HCT116 (cell line): ENCODE measurements at regions not wholly inside any gene's neighbourhood (a gene's known extent, or its start where the extent isn't known, plus 50 kb on each side); places are given as distances from the start of the nearest gene placed in this dataset.

Source experiments
- ATAC-seq: fragments of 200-7000 bp; cut with Tn5 transposase; 2 replicates; pipeline ENCODE4 v1.9.1; 2020; ENCODE audit warnings: mild to moderate bottlenecking, moderate library complexity
- BruUV-seq: library from RNA; stranded (reverse); fragments of 400-500 nt; replicated peaks from 2 replicates; lab custom pipeline; 2021; lab: Mats Ljungman, UMichigan
- CTCF ChIA-PET: fragments of 300-600 bp; sonication (Branson Sonifier 250); formaldehyde crosslinking; loops from one replicate; lab custom pipeline; 2021; ENCODE audit warnings: antibody characterized with exemption; lab: Charles Lee
- POLR2A ChIA-PET: fragments of 300-600, 350-600 bp; sonication (Branson Sonifier 250); formaldehyde crosslinking; loops from one replicate; lab custom pipeline; 2021; ENCODE audit warnings: antibody characterized with exemption; lab: Charles Lee
- RAD21 ChIA-PET, 2 experiments: fragments of 300-600 bp; sonication (Branson Sonifier 250); formaldehyde crosslinking; loops; one replicate each; lab custom pipeline; 2023; ENCODE audit warnings: low total read pairs in 2 of 2; ENCODE audit not compliant: uncharacterized antibody in 2 of 2, unreplicated experiment in 2 of 2, low non-redundant PET in 1 of 2; lab: Charles Lee
- DNase-seq: peaks from one replicate; pipeline ENCODE4 v3.0.0-alpha.2; 2010; ENCODE audit warnings: low read depth, low spot score
- H2AFZ ChIP-seq: fragments of 200-600 bp; shearing (Covaris generic), sonication (generic); 2 replicates; pipeline ENCODE4 v1.6.1; 2017; ENCODE audit warnings: low read depth, mixed run types, mixed read lengths, antibody characterized with exemption, low read length; ENCODE audit not compliant: poor library complexity, severe bottlenecking
- H3K27ac ChIP-seq: 2 replicates; pipeline ENCODE4 v1.5.1; 2012; ENCODE audit warnings: low read depth, low read length
- H3K27me3 ChIP-seq: fragments of 200-600 bp; sonication (generic); 2 replicates; pipeline ENCODE4 v1.6.1; 2016; ENCODE audit warnings: mixed run types, low read length, mixed read lengths; ENCODE audit not compliant: insufficient read depth
- H3K36me3 ChIP-seq, 2 experiments: fragments of 200-500 bp in 1 of 2; fragments of 200-600 bp in 1 of 2; sonication (Bioruptor generic) in 1 of 2; sonication (generic) in 1 of 2; 2 replicates each; pipeline versions ENCODE4 v1.5.1 to v1.6.1; 2014 to 2016; ENCODE audit warnings: low read length in 2 of 2, inconsistent platforms in 1 of 2, mixed read lengths in 1 of 2, mixed run types in 1 of 2; ENCODE audit not compliant: insufficient read depth in 2 of 2, control insufficient read depth in 1 of 2
- H3K4me1 ChIP-seq, 2 experiments: fragments of 200-600 bp in 1 of 2; sonication (generic) in 1 of 2; 2 replicates each; pipeline versions ENCODE4 v1.5.1 to v1.6.1; 2012 to 2017; ENCODE audit warnings: low read length in 2 of 2, inconsistent platforms in 1 of 2, mild to moderate bottlenecking in 1 of 2, mixed read lengths in 1 of 2, mixed run types in 1 of 2, moderate library complexity in 1 of 2; ENCODE audit not compliant: insufficient read depth in 2 of 2, control insufficient read depth in 1 of 2
- H3K4me2 ChIP-seq: fragments of 200-600 bp; sonication (generic); 2 replicates; pipeline ENCODE4 v1.6.1; 2017; ENCODE audit warnings: mixed run types, low read length, mixed read lengths
- H3K4me3 ChIP-seq, 2 experiments: fragments of 200-600 bp in 1 of 2; sonication (generic) in 1 of 2; replicated peaks in 1 of 2; 2 replicates each; pipeline ENCODE4 v1.5.1; 2011 to 2016; ENCODE audit warnings: low read length in 2 of 2, control low read depth in 1 of 2, low read depth in 1 of 2, mild to moderate bottlenecking in 1 of 2, mixed read lengths in 1 of 2, mixed run types in 1 of 2
- H3K79me2 ChIP-seq: fragments of 200-600 bp; sonication (generic); 2 replicates; pipeline ENCODE4 v1.6.1; 2017; ENCODE audit warnings: mild to moderate bottlenecking, mixed run types, low read length, moderate library complexity, mixed read lengths; ENCODE audit not compliant: insufficient read depth
- H3K9ac ChIP-seq: fragments of 200-600 bp; sonication (generic); 2 replicates; pipeline ENCODE4 v1.6.1; 2016; ENCODE audit warnings: low read length, mixed read lengths
- H3K9me2 ChIP-seq: fragments of 200-600 bp; sonication (generic), shearing (Covaris generic); 2 replicates; pipeline ENCODE4 v1.6.1; 2017; ENCODE audit warnings: mixed run types, mild to moderate bottlenecking, moderate library complexity; ENCODE audit not compliant: insufficient read depth
- H3K9me3 ChIP-seq, 2 experiments: fragments of 200-500 bp in 1 of 2; fragments of 200-600 bp in 1 of 2; sonication (Bioruptor generic) in 1 of 2; sonication (generic) in 1 of 2; 2 replicates each; pipeline ENCODE4 v1.6.1; 2014 to 2017; ENCODE audit warnings: low read length in 2 of 2, mixed read lengths in 2 of 2, inconsistent platforms in 1 of 2, low read depth in 1 of 2, mild to moderate bottlenecking in 1 of 2, mixed run types in 1 of 2, moderate library complexity in 1 of 2; ENCODE audit not compliant: control insufficient read depth in 1 of 2, insufficient read depth in 1 of 2
- H4K20me1 ChIP-seq: fragments of 200-600 bp; sonication (generic), shearing (Covaris generic); 2 replicates; pipeline ENCODE4 v1.6.1; 2017; ENCODE audit warnings: mixed run types, mild to moderate bottlenecking, moderate library complexity; ENCODE audit not compliant: insufficient read depth
- CBX3 ChIP-seq: IDR thresholded peaks from 2 replicates; pipeline ENCODE4 v1.6.1; 2012; ENCODE audit warnings: low read depth
- EZH2 ChIP-seq: fragments of 200-600 bp; sonication (generic); IDR thresholded peaks from 2 replicates; pipeline ENCODE4 v1.6.1; 2017; ENCODE audit warnings: antibody characterized with exemption, mixed run types
- MAX ChIP-seq: IDR thresholded peaks from 2 replicates; pipeline ENCODE4 v1.6.1; 2012
- POLR2A ChIP-seq: IDR thresholded peaks from 2 replicates; pipeline ENCODE4 v1.7.0; 2011; ENCODE audit warnings: borderline replicate concordance; ENCODE audit not compliant: insufficient read depth, insufficient read length; ENCODE audit errors: extremely low read depth
- REST ChIP-seq: IDR thresholded peaks from 2 replicates; pipeline ENCODE4 v1.6.1; 2012; ENCODE audit warnings: low read depth
- SIN3A ChIP-seq: IDR thresholded peaks from 2 replicates; pipeline ENCODE4 v1.6.1; 2012; ENCODE audit warnings: low read depth
- SP1 ChIP-seq: IDR thresholded peaks from 2 replicates; pipeline ENCODE4 v1.6.1; 2012; ENCODE audit warnings: low read depth
- SRF ChIP-seq: IDR thresholded peaks from 2 replicates; pipeline ENCODE4 v1.6.1; 2012; ENCODE audit warnings: low read depth
- ZBTB33 ChIP-seq: IDR thresholded peaks from 2 replicates; pipeline ENCODE4 v1.6.1; 2011; ENCODE audit warnings: mild to moderate bottlenecking, low read length, moderate library complexity; ENCODE audit not compliant: insufficient replicate concordance; ENCODE audit errors: extremely low read depth
- ZFX ChIP-seq: fragments of 450-650 bp; IDR thresholded peaks from 2 replicates; pipeline ENCODE4 v1.6.1; 2017
- ZNF274 ChIP-seq: fragments of 200-500 bp; sonication (Bioruptor generic); IDR thresholded peaks from 2 replicates; pipeline ENCODE4 v1.6.1; 2014; ENCODE audit warnings: mild to moderate bottlenecking, low read depth, low read length, inconsistent platforms
- intact Hi-C: fragments of 100-400 bp; cut with micrococcal nuclease; formaldehyde crosslinking; loops from 2 replicates; pipeline ENCODE4 v1.10.0; 2022
- TF ChIP-seq, protein P1 (sequence below), 3 experiments: fragments of 200-600 bp in 1 of 3; sonication (generic) in 1 of 3; IDR thresholded peaks in 2 of 3; conservative IDR thresholded peaks in 1 of 3; 2 replicates each; pipeline ENCODE4 v1.5.1; 2012 to 2017; ENCODE audit warnings: low read depth in 2 of 3, low read length in 2 of 3, antibody characterized with exemption in 1 of 3, borderline replicate concordance in 1 of 3, control low read depth in 1 of 3, mild to moderate bottlenecking in 1 of 3, mixed read lengths in 1 of 3, mixed run types in 1 of 3, moderate library complexity in 1 of 3; ENCODE audit not compliant: insufficient read depth in 1 of 3

GRCh38 chr20:39983183-39983582 lies 705.9 kb downstream of the MAFB start:
- no peaks in the 10 kb centered on the region for H3K4me1 ChIP-seq
- ChIA-PET CTCF (no interaction called here), POLR2A (no interaction called here), RAD21 (interaction anchor here in 1 of 2 experiments (0.5 kb wide), 1 partner anchor 33 kb away, joined by 5 read pairs; no protein-coding TSS in a partner anchor)
- no peaks in the 10 kb centered on the region for H3K79me2 ChIP-seq
- H3K9me2 ChIP-seq = no peaks in the 10 kb centered on the region
- H3K9ac ChIP-seq = no peak overlapping the region
- H3K36me3 ChIP-seq = no peaks in the 10 kb centered on the region
- no peak overlapping the region for H3K4me2 ChIP-seq
- no peak overlapping the region for H3K4me3 ChIP-seq
- intact Hi-C loops = no loop called here
- DNase-seq (no peak), ATAC-seq (no peak)
- H3K27ac ChIP-seq = no peak overlapping the region
- TF ChIP-seq SIN3A (no peak), ZFX (no peak), SP1 (no peak), ZNF274 (no peak), POLR2A (no peak), REST (no peak), MAX (no peak), CBX3 (no peak), EZH2 (no peak), ZBTB33 (no peak), SRF (no peak)
- TF ChIP-seq, protein P1, sequence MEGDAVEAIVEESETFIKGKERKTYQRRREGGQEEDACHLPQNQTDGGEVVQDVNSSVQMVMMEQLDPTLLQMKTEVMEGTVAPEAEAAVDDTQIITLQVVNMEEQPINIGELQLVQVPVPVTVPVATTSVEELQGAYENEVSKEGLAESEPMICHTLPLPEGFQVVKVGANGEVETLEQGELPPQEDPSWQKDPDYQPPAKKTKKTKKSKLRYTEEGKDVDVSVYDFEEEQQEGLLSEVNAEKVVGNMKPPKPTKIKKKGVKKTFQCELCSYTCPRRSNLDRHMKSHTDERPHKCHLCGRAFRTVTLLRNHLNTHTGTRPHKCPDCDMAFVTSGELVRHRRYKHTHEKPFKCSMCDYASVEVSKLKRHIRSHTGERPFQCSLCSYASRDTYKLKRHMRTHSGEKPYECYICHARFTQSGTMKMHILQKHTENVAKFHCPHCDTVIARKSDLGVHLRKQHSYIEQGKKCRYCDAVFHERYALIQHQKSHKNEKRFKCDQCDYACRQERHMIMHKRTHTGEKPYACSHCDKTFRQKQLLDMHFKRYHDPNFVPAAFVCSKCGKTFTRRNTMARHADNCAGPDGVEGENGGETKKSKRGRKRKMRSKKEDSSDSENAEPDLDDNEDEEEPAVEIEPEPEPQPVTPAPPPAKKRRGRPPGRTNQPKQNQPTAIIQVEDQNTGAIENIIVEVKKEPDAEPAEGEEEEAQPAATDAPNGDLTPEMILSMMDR (IDR thresholded peaks at IDR 0.05 in 2 of 3, conservative IDR thresholded peaks at IDR 0.05 in 1 of 3; ENCODE audit: borderline replicate concordance in 1 of 3, insufficient read depth in 1 of 3, low read depth in 2 of 3, low read length in 2 of 3) = no peak
- H4K20me1 ChIP-seq = no peaks in the 10 kb centered on the region
- peaks cover 0 to 16% of the 10 kb centered on the region in 2 experiments; a peak in 2 of 4 replicates for H3K9me3 ChIP-seq
- H3K27me3 ChIP-seq = no peaks in the 10 kb centered on the region
- H2AFZ ChIP-seq = no peak overlapping the region
- no TSS peak for BruUV-seq
